ENCODE measurements at regions not wholly inside any gene's neighbourhood (a gene's known extent, or its start where the extent isn't known, plus 50 kb on each side); places are given as distances from the start of the nearest gene placed in this dataset.

GRCh38 chr2:217165547-217165946 lies 305.7 kb upstream of the TNP1 start:
- no peak for TF ChIP-seq EZH2phosphoT487 (IDR thresholded peaks at IDR 0.05; ENCODE audit: borderline replicate concordance, low read length)
- TF ChIP-seq CTCF (IDR thresholded peaks at IDR 0.05; ENCODE audit: low read depth, low read length, poor library complexity, severe bottlenecking), result no peak

Data from DOHH2 (cell line).